BLaER1 treated with 17β-estradiol and CSF1 and Interleukin-3, amounts not matched to agents 10 nM and 100 nM (cell line): ENCODE measurements at regions not wholly inside any gene's neighbourhood (a gene's known extent, or its start where the extent isn't known, plus 50 kb on each side); places are given as distances from the start of the nearest gene placed in this dataset.
A peak's percentile ranks its signal among the peaks of the same experiment; 100 is the strongest.

Source experiments
- H3K27ac ChIP-seq, 11 experiments: shearing (Covaris generic); formaldehyde crosslinking; 2 replicates each; pipeline ENCODE4 v1.8.1; 2022
- H3K27me3 ChIP-seq, 11 experiments: shearing (Covaris generic); formaldehyde crosslinking; 2 replicates each; pipeline ENCODE4 v1.8.1; 2022
- H3K36me3 ChIP-seq, 11 experiments: shearing (Covaris generic); formaldehyde crosslinking; 2 replicates each; pipeline ENCODE4 v1.8.1; 2022
- H3K4me1 ChIP-seq, 10 experiments: shearing (Covaris generic); formaldehyde crosslinking; 2 replicates each; pipeline ENCODE4 v1.8.1; 2022
- H3K4me2 ChIP-seq, 11 experiments: shearing (Covaris generic); formaldehyde crosslinking; 2 replicates each; pipeline ENCODE4 v1.8.1; 2022
- H3K4me3 ChIP-seq, 10 experiments: shearing (Covaris generic); formaldehyde crosslinking; 2 replicates each; pipeline ENCODE4 v1.8.1; 2022
- H3K9ac ChIP-seq, 11 experiments: shearing (Covaris generic); formaldehyde crosslinking; 2 replicates each; pipeline ENCODE4 v1.8.1; 2022
- H3K9me3 ChIP-seq, 11 experiments: shearing (Covaris generic); formaldehyde crosslinking; replicated peaks in 1 of 11; 2 replicates each; pipeline ENCODE4 v1.8.1; 2022
- H4K20me1 ChIP-seq, 11 experiments: shearing (Covaris generic); formaldehyde crosslinking; 2 replicates each; pipeline ENCODE4 v1.8.1; 2022
- Cebpa-rat ChIP-seq, 11 experiments: shearing (Covaris generic); IDR thresholded peaks; 2 replicates each; pipeline ENCODE4 v1.8.1; 2022

DNA sequence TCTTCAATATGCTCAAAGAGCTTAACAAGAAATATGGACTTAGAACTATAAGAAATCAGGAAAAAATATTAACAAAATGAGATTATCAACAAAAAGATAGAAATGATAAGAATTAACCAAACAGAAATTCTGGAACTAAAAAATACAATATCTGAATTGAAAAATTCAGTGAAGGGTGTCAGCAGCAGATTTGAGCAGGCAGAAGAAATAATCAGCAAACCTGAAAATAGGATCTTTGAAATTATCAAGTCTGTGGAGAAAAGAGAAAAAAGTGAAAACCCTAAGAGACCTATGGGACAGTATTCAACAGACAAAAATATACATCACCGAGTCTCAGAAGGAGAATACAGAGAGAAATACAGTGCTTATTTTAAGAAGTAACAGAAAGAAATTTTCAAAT is 877.8 kb upstream of the AGA start:
- Histone ChIP-seq H3K4me2 (no peak overlapping the region), H4K20me1 (no peaks in the 10 kb centered on the region), H3K9me3 (peaks cover 16 to 28% (median 22%) of the 10 kb centered on the region in 11 experiments; a peak in 21 of 22 replicates), H3K27ac (no peak overlapping the region), H3K4me1 (no peaks in the 10 kb centered on the region), H3K36me3 (no peaks in the 10 kb centered on the region), H3K4me3 (no peak overlapping the region), H3K9ac (no peak overlapping the region), H3K27me3 (no peaks in the 10 kb centered on the region)
- TF ChIP-seq Cebpa-rat (IDR thresholded peaks at IDR 0.05): no peak

- TF ChIP-seq Cebpa-rat (IDR thresholded peaks at IDR 0.05): no peak
- H4K20me1 ChIP-seq: no peaks in the 10 kb centered on the region
- H3K36me3 ChIP-seq: no peaks in the 10 kb centered on the region
Observed at GRCh38 chr4:178322524-178323183, 880.4 kb upstream of the AGA start.

DNA sequence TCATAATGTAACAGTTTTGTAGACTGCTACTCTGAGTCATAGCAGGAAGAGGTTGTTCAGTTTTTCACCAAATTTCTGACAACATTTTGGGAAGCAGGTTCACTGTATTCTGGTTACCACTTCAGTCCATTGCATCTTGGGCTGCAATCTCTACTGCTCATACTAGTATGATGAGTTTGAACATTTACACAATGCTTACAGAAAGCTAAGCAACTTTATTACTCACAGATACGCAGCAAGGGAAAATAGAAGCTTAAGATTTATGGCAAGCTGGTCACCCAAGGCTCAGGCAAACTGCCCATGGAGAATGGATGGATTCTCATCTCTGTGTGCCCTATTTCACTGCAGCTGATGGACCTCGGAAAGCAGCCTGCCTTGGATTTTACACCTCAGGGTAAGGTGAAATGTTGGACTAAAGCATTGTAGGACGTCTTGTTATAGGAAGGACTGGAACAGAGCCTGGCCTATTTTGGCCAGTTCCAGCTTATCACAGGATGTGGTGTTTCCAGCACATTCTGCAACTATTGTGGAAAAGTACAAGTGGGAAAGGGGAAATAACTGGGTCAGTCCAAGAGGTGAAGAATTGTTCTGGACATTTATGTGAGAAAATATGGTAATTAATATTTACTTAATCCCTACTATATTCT is 887.1 kb upstream of the AGA start:
- Histone ChIP-seq H3K4me1 (no peaks in the 10 kb centered on the region), H3K4me3 (no peak overlapping the region), H3K4me2 (no peak overlapping the region), H3K36me3 (no peaks in the 10 kb centered on the region), H4K20me1 (no peaks in the 10 kb centered on the region), H3K27ac (no peak overlapping the region), H3K9me3 (no peaks in the 10 kb centered on the region), H3K9ac (no peak overlapping the region), H3K27me3 (no peaks in the 10 kb centered on the region)
- TF ChIP-seq Cebpa-rat (IDR thresholded peaks at IDR 0.05): no peak

More at GRCh38 chr4:178322524-178323183, 880.4 kb upstream of the AGA start:
- H3K4me1 ChIP-seq: no peaks in the 10 kb centered on the region
- peaks cover 16 to 28% (median 22%) of the 10 kb centered on the region in 11 experiments; a peak in 21 of 22 replicates for H3K9me3 ChIP-seq
- H3K27ac ChIP-seq: no peak overlapping the region
- no peak overlapping the region for H3K9ac ChIP-seq
- no peaks in the 10 kb centered on the region for H3K27me3 ChIP-seq
- no peak overlapping the region for H3K4me2 ChIP-seq
- H3K4me3 ChIP-seq: no peak overlapping the region

DNA sequence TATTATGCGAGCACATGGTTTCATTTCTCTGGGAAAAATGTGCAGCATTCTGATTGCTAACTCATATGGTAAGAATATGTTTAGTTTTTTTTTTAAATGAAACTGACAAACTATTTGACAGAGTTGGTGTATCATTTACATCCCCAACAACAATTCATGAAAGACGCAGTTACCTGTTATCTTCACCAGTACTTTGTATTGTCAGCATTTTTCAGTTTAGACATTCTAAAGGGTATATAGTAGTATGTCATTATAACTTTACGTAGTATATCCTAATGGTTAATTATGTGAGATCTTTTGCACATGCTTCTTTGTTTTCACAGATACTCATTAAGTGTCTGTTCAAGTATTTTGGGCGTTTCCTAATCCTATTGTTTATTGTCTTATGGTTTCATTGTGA is 891.1 kb upstream of the AGA start:
- no peak for TF ChIP-seq Cebpa-rat (IDR thresholded peaks at IDR 0.05)
- Histone ChIP-seq H4K20me1 (no peaks in the 10 kb centered on the region), H3K27me3 (no peaks in the 10 kb centered on the region), H3K4me3 (no peak overlapping the region), H3K9ac (no peak overlapping the region), H3K4me1 (no peaks in the 10 kb centered on the region), H3K27ac (no peak overlapping the region), H3K4me2 (no peak overlapping the region), H3K36me3 (no peaks in the 10 kb centered on the region), H3K9me3 (no peaks in the 10 kb centered on the region)

- Histone ChIP-seq H3K4me1 (no peaks in the 10 kb centered on the region), H3K9ac (no peak overlapping the region)
Observed at GRCh38 chr4:178339769-178340168, 897.5 kb upstream of the AGA start.

GRCh38 chr4:178340468-178340867 is 898.2 kb upstream of the AGA start:
- no peak overlapping the region for H3K4me3 ChIP-seq
- no peak for TF ChIP-seq Cebpa-rat (IDR thresholded peaks at IDR 0.05)
- no peak overlapping the region for H3K27ac ChIP-seq
- no peaks in the 10 kb centered on the region for H3K36me3 ChIP-seq
- H3K9ac ChIP-seq: no peak overlapping the region
- no peaks in the 10 kb centered on the region for H4K20me1 ChIP-seq
- no peaks in the 10 kb centered on the region for H3K4me1 ChIP-seq
- no peaks in the 10 kb centered on the region for H3K27me3 ChIP-seq
- no peaks in the 10 kb centered on the region for H3K9me3 ChIP-seq
- H3K4me2 ChIP-seq: no peak overlapping the region

More at GRCh38 chr4:178339769-178340168, 897.5 kb upstream of the AGA start:
- H4K20me1 ChIP-seq: no peaks in the 10 kb centered on the region
- H3K4me3 ChIP-seq: no peak overlapping the region
- no peaks in the 10 kb centered on the region for H3K36me3 ChIP-seq
- no peak for TF ChIP-seq Cebpa-rat (IDR thresholded peaks at IDR 0.05)
- no peak overlapping the region for H3K27ac ChIP-seq
- H3K9me3 ChIP-seq: no peaks in the 10 kb centered on the region
- H3K27me3 ChIP-seq: no peaks in the 10 kb centered on the region
- H3K4me2 ChIP-seq: no peak overlapping the region

DNA sequence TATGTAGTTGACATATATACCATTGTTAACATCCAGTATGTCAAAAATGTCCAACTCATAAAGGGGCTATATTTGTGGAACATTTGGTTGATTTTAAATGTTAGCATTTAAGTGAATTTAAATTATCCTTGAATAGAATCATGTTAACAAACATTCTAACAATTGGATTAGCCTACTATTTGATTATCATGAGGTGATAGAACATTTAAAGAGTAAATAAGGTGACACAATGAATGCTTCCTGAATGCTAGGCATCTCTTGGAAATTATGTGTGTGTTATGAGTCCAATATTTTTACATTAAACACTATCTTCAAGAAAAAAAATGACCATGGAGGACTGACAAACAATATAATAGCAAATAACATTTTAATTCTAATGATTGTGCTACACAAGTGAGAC is 901.9 kb upstream of the AGA start:
- no peaks in the 10 kb centered on the region for H4K20me1 ChIP-seq
- no peak for TF ChIP-seq Cebpa-rat (IDR thresholded peaks at IDR 0.05)
- no peak overlapping the region for H3K27ac ChIP-seq
- no peaks in the 10 kb centered on the region for H3K36me3 ChIP-seq
- H3K4me2 ChIP-seq: no peak overlapping the region
- H3K9me3 ChIP-seq: no peaks in the 10 kb centered on the region
- peaks cover under 1 to 3% (median 1%) of the 10 kb centered on the region in 10 experiments; a peak in 12 of 20 replicates for H3K4me1 ChIP-seq
- no peak overlapping the region for H3K9ac ChIP-seq
- H3K27me3 ChIP-seq: no peaks in the 10 kb centered on the region
- H3K4me3 ChIP-seq: no peak overlapping the region

DNA sequence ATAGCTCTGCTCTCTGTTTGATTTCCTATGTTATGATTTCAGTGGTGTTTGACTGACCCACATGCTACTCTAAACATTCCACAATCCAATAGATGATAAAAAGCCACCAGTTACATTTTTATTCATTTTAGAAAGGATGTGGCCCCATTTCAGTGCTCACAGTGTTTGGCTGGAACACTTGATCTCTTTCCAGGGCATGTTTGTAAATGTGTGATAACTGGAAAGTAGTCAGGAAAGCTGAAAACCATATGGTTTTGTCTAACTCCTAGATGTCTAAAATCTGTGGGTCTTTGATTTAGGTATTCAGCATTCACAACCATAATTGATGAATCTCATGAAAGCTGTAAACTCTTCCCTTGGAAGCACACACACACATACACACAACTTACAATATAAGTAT is 904.9 kb upstream of the AGA start:
- no peak for TF ChIP-seq Cebpa-rat (IDR thresholded peaks at IDR 0.05)
- H3K9me3 ChIP-seq: no peaks in the 10 kb centered on the region
- H3K36me3 ChIP-seq: no peaks in the 10 kb centered on the region
- no peak overlapping the region for H3K9ac ChIP-seq
- H3K27ac ChIP-seq: no peak overlapping the region
- H4K20me1 ChIP-seq: no peaks in the 10 kb centered on the region
- H3K27me3 ChIP-seq: no peaks in the 10 kb centered on the region
- peaks cover 6 to 12% (median 10%) of the 10 kb centered on the region in 10 experiments; a peak in 17 of 20 replicates for H3K4me1 ChIP-seq
- H3K4me2 ChIP-seq: no peak overlapping the region
- no peak overlapping the region for H3K4me3 ChIP-seq

DNA sequence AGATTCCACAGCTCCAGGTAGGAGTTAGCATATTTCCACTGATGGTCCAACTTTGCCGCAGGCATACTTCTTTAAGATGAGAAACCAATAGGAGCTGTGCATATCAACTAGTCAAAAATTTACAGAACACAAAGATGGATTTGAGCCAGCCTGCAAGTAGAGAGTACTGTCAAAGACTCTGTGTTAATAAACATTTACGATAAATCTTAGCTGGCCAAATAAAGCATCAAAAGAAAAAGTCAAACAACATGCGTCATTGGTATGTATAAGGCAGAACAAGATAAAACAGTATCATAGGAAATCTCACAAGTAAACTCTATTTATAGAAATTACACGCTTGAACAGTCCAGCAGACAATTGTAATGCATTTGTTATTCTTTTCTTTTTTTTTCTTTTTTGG is 907.4 kb upstream of the AGA start:
- Histone ChIP-seq H3K27ac (no peak overlapping the region), H3K9me3 (no peaks in the 10 kb centered on the region), H3K9ac (no peak overlapping the region), H4K20me1 (no peaks in the 10 kb centered on the region), H3K4me3 (no peak overlapping the region), H3K36me3 (no peaks in the 10 kb centered on the region), H3K4me1 (peaks cover 6 to 14% (median 11%) of the 10 kb centered on the region in 10 experiments), H3K4me2 (peak overlapping the region; percentile 0 to 57 (median 41); a peak in 18 of 22 replicates), H3K27me3 (no peaks in the 10 kb centered on the region)
- TF ChIP-seq Cebpa-rat (IDR thresholded peaks at IDR 0.05): no peak

DNA sequence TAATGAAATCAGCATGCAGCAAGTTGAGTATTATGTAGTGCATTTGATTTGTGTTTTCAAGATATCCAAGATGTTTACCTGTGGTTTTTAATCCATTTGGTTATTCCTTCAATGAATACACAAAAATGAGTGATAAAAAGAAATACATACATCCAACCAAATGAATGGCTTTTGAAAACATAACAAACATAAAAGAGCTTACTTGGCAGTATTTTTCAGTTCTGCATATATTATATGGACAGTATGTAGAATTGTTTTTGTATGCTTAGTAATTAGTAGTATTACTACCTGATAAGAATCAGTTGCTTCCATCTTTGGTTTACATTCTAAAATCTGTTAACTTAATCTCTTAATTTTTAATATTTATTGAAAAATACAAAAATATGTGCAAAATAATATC is 908.9 kb upstream of the AGA start:
- no peak for TF ChIP-seq Cebpa-rat (IDR thresholded peaks at IDR 0.05)
- Histone ChIP-seq H3K4me2 (no peak overlapping the region), H3K4me1 (peaks cover 6 to 17% (median 12%) of the 10 kb centered on the region in 10 experiments)

More for the DNA sequence above, 908.9 kb upstream of the AGA start:
- H3K27ac ChIP-seq: no peak overlapping the region
- H3K36me3 ChIP-seq: no peaks in the 10 kb centered on the region
- no peaks in the 10 kb centered on the region for H3K27me3 ChIP-seq
- H3K9me3 ChIP-seq: no peaks in the 10 kb centered on the region
- H3K9ac ChIP-seq: no peak overlapping the region
- H4K20me1 ChIP-seq: no peaks in the 10 kb centered on the region
- no peak overlapping the region for H3K4me3 ChIP-seq
